GM13977 (cell line): ENCODE measurements at regions not wholly inside any gene's neighbourhood (a gene's known extent, or its start where the extent isn't known, plus 50 kb on each side); places are given as distances from the start of the nearest gene placed in this dataset.
"Not testable (repeated sequence)": the region's sequence is repeated elsewhere in the genome, so short reads cannot be mapped to it uniquely, and the experiment has no call there.

ENCODE experiments used
- DNase-seq: peaks from one replicate; pipeline ENCODE4 v3.0.0; 2012; ENCODE audit warnings: low spot score
- in situ Hi-C: fragments of 300-500 bp; cut with MboI; formaldehyde crosslinking; loops from one replicate; pipeline ENCODE4 v1.12.0; 2022; ENCODE audit warnings: low sequenced_read_pairs, low pct_unique_long_range_greater_than_20kb, mixed read lengths, inconsistent platforms; ENCODE audit not compliant: unreplicated experiment
- TF ChIP-seq, protein P1 (sequence below): IDR thresholded peaks from 2 replicates; pipeline ENCODE4 v1.5.1; 2012; ENCODE audit warnings: mild to moderate bottlenecking, control low read depth; ENCODE audit not compliant: insufficient read depth; ENCODE audit errors: extremely low read depth, missing control alignments

DNA sequence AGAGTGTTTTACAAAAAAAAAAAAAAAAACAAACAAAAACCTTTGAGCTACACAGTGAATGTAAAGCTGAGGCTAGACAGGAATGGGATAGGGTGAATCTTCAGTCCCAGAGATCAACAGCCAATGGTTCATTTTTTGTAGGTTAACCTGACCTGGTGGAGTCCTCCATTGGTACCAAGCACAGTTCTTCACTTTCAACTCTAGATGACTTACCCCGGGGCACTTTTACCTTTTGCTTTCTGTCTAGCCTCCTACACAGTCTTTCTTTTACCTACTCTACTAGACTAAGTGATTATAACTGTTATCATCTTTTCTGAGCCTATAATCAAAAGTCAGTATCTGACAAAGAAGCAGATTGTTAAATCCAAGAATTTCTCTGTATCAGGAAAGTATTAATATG, 50.9 kb downstream of the ANXA2R start:
- DNase-seq = no peak
- TF ChIP-seq, protein P1, sequence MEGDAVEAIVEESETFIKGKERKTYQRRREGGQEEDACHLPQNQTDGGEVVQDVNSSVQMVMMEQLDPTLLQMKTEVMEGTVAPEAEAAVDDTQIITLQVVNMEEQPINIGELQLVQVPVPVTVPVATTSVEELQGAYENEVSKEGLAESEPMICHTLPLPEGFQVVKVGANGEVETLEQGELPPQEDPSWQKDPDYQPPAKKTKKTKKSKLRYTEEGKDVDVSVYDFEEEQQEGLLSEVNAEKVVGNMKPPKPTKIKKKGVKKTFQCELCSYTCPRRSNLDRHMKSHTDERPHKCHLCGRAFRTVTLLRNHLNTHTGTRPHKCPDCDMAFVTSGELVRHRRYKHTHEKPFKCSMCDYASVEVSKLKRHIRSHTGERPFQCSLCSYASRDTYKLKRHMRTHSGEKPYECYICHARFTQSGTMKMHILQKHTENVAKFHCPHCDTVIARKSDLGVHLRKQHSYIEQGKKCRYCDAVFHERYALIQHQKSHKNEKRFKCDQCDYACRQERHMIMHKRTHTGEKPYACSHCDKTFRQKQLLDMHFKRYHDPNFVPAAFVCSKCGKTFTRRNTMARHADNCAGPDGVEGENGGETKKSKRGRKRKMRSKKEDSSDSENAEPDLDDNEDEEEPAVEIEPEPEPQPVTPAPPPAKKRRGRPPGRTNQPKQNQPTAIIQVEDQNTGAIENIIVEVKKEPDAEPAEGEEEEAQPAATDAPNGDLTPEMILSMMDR = no peak
- in situ Hi-C loops = no loop called here

DNA sequence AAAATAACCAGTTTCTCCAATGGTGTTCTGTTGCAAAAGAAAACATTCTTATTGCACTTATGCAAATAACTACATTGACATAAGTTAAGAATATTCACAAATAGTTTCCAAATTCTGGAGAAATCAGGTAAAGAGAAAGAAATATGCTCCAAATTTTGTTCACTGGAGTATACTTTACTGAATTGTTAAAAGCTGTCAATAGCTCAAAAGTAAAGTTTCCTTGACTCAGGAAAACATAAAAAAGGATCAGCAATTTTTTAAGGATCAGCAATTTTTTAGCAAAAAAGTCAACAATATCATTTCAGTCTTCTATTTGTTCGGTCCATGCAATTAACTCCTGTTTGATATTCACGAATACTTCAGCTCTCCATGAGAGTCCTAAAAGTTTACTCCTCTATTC, 51.6 kb downstream of the ANXA2R start:
- in situ Hi-C loops = no loop called here

GRCh38 chr5:42985129-42986037, 54.7 kb downstream of the ANXA2R start:
- DNase-seq = no peak
- TF ChIP-seq, protein P1 = no peak
- in situ Hi-C loops = no loop called here

More for the DNA sequence above, 51.6 kb downstream of the ANXA2R start:
- DNase-seq = no peak
- TF ChIP-seq, protein P1 = no peak

DNA sequence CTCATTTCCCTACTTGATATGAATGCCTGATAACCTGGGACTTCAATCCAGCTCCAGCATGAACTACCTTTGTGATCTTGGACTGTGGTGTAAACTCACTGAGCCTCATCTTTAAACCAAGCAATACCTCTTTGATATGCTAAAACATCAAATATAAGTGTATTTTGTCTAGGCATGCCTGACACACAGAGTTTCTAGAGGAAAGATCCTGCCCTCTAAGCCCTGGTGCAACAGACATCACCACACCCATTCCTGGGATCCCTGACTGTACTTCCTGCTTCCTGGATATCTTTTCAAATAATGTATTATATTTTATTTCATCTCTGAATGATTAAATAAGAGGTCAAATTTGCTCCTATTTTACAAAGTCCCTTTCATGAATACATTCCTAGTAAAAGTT, 55.8 kb downstream of the ANXA2R start:
- TF ChIP-seq, protein P1 = no peak
- no peak for DNase-seq
- in situ Hi-C loops = no loop called here

- in situ Hi-C loops = no loop called here
- TF ChIP-seq, protein P1 = no peak
- DNase-seq = no peak
Measured at GRCh38 chr5:42982107-42982622, 58.0 kb downstream of the ANXA2R start.

- DNase-seq, in situ Hi-C loops: not testable (repeated sequence)
Measured at GRCh38 chr5:42981417-42982106, 58.6 kb downstream of the ANXA2R start.

DNA sequence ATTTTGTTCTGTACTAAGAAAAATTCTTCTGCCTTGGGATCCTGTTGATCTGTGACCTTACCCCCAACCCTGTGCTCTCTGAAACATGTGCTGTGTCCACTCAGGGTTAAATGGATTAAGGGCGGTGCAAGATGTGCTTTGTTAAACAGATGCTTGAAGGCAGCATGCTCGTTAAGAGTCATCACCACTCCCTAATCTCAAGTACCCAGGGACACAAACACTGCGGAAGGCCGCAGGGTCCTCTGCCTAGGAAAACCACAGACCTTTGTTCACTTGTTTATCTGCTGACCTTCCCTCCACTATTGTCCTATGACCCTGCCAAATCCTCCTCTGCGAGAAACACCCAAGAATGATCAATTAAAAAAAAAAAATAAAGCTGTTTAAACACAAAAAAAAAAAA, 59.1 kb downstream of the ANXA2R start:
- in situ Hi-C loops = not testable (repeated sequence)

DNA sequence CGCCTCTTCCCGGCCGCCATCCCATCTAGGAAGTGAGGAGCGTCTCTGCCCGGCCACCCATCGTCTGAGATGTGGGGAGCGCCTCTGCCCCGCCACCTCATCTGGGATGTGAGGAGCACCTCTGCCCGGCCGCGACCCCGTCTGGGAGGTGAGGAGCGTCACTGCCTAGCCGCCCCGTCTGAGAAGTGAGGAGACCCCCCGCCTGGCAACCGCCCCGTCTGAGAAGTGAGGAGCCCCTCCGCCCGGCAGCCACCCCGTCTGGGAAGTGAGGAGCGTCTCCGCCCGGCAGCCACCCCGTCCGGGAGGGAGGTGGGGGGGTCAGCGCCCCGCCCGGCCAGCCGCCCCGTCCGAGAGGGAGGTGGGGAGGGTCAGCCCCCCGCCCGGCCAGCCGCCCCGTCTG, 59.7 kb downstream of the ANXA2R start:
- DNase-seq, in situ Hi-C loops: not testable (repeated sequence)

More for the DNA sequence above, 59.1 kb downstream of the ANXA2R start:
- DNase-seq = not testable (repeated sequence)

DNA sequence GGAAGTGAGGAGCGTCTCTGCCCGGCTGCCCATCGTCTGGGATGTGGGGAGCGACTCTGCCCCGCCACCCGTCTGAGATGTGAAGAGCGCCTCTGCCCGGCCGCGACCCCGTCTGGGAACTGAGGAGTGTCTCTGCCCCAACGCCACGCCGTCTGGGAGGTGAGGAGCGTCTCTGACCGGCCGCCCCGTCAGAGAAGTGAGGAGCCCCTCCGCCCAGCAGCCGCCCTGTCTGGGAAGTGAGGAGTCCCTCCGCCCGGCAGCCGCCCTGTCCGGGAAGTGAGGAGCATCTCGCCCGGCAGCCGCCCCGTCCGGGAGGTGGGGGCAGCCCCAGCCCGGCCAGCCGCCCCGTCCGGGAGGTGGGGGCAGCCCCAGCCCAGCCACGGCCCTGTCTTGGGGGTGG, 60.9 kb downstream of the ANXA2R start:
- DNase-seq, in situ Hi-C loops: not testable (repeated sequence)
